SH-SY5Y (cell line): ENCODE measurements at regions not wholly inside any gene's neighbourhood (a gene's known extent, or its start where the extent isn't known, plus 50 kb on each side); places are given as distances from the start of the nearest gene placed in this dataset.

Source experiments
- GATA2 ChIP-seq: IDR thresholded peaks from 2 replicates; pipeline ENCODE4 v1.6.1; 2011; ENCODE audit warnings: mild to moderate bottlenecking, low read depth, low read length
- GATA3 ChIP-seq: IDR thresholded peaks from 2 replicates; pipeline ENCODE4 v1.6.1; 2011; ENCODE audit warnings: low read depth, mild to moderate bottlenecking, low read length, moderate library complexity

- no peak for TF ChIP-seq GATA2
- no peak for TF ChIP-seq GATA3
Measured at GRCh38 chr6:139942331-139942730, 567.9 kb upstream of the CITED2 start.
